WERI-Rb-1 (cell line): ENCODE measurements at regions not wholly inside any gene's neighbourhood (a gene's known extent, or its start where the extent isn't known, plus 50 kb on each side); places are given as distances from the start of the nearest gene placed in this dataset.

Experiments
- DNase-seq: peaks from one replicate; pipeline ENCODE4 v3.0.0-alpha.2; 2020
- H3K27ac ChIP-seq: fragments of 250-450 bp; sonication (Bioruptor Pico); 2 replicates; pipeline ENCODE4 v1.5.1; 2020; ENCODE audit warnings: mild to moderate bottlenecking, moderate library complexity
- H3K27me3 ChIP-seq: fragments of 250-450 bp; sonication (Bioruptor Pico); 2 replicates; pipeline ENCODE4 v1.5.1; 2021; ENCODE audit warnings: mild to moderate bottlenecking, low read depth, moderate library complexity; ENCODE audit not compliant: insufficient read depth, severe bottlenecking
- H3K36me3 ChIP-seq: fragments of 250-450 bp; sonication (Bioruptor Pico); 2 replicates; pipeline ENCODE4 v1.5.1; 2020; ENCODE audit warnings: mild to moderate bottlenecking, moderate library complexity
- H3K4me3 ChIP-seq: 2 replicates; pipeline ENCODE4 v1.5.1; 2011; ENCODE audit warnings: low read depth, mild to moderate bottlenecking, control low read depth, low read length
- H3K9me3 ChIP-seq: fragments of 250-450 bp; sonication (Bioruptor Pico); 2 replicates; pipeline ENCODE4 v1.5.1; 2021; ENCODE audit warnings: mild to moderate bottlenecking, moderate library complexity; ENCODE audit not compliant: severe bottlenecking
- TF ChIP-seq, protein P1 (sequence below): IDR thresholded peaks from 2 replicates; pipeline ENCODE4 v1.5.1; 2011; ENCODE audit warnings: low read depth, mild to moderate bottlenecking, control low read depth, inconsistent platforms, low read length

DNA sequence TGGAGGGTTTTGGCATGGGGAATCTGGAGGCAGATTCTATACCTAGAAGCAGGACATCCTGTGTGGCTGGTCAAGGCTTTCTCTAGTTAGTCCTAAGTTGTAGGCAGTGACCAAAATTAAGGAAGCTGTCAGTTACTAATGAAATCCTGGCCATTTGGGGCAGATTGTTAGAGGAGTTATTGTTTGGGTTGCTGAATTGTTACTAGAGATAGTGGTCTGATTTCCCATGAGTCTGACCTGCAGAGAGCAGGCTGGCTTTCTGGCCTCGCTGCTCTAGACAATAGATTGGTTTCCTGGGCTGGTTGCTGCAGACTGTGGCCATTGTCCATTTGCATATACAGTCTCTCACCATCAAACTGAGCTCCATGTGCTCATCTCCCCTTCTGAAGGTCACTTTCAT is 205.0 kb upstream of the SASH1 start:
- TF ChIP-seq, protein P1, sequence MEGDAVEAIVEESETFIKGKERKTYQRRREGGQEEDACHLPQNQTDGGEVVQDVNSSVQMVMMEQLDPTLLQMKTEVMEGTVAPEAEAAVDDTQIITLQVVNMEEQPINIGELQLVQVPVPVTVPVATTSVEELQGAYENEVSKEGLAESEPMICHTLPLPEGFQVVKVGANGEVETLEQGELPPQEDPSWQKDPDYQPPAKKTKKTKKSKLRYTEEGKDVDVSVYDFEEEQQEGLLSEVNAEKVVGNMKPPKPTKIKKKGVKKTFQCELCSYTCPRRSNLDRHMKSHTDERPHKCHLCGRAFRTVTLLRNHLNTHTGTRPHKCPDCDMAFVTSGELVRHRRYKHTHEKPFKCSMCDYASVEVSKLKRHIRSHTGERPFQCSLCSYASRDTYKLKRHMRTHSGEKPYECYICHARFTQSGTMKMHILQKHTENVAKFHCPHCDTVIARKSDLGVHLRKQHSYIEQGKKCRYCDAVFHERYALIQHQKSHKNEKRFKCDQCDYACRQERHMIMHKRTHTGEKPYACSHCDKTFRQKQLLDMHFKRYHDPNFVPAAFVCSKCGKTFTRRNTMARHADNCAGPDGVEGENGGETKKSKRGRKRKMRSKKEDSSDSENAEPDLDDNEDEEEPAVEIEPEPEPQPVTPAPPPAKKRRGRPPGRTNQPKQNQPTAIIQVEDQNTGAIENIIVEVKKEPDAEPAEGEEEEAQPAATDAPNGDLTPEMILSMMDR, result no peak
- Histone ChIP-seq H3K9me3 (no peaks in the 10 kb centered on the region), H3K4me3 (no peak overlapping the region), H3K27ac (no peak overlapping the region), H3K36me3 (no peaks in the 10 kb centered on the region), H3K27me3 (no peaks in the 10 kb centered on the region)
- DNase-seq, result no peak

DNA sequence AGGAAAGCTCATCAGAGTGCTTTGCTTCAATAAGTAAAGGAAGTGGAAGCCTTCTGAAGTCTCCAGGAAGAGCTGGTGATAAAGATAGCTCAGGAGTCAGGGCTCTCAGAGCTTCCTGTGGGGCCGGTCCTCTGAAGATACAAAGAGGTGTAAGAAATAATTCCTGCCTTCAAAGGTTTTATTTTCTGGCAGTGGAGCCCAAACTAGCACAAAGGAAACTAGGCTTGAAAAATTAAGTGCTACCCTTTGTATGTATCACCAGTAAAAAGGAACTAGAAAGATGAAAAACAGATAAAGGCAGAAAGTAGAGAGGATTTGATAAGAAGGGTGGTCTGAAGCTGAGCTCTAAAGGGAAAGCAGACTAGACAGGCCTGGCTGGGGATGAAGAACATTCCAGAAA is 204.1 kb upstream of the SASH1 start:
- Histone ChIP-seq H3K9me3 (no peaks in the 10 kb centered on the region), H3K27me3 (no peaks in the 10 kb centered on the region), H3K36me3 (no peaks in the 10 kb centered on the region), H3K27ac (no peak overlapping the region), H3K4me3 (no peak overlapping the region)
- TF ChIP-seq, protein P1, result no peak
- no peak for DNase-seq

DNA sequence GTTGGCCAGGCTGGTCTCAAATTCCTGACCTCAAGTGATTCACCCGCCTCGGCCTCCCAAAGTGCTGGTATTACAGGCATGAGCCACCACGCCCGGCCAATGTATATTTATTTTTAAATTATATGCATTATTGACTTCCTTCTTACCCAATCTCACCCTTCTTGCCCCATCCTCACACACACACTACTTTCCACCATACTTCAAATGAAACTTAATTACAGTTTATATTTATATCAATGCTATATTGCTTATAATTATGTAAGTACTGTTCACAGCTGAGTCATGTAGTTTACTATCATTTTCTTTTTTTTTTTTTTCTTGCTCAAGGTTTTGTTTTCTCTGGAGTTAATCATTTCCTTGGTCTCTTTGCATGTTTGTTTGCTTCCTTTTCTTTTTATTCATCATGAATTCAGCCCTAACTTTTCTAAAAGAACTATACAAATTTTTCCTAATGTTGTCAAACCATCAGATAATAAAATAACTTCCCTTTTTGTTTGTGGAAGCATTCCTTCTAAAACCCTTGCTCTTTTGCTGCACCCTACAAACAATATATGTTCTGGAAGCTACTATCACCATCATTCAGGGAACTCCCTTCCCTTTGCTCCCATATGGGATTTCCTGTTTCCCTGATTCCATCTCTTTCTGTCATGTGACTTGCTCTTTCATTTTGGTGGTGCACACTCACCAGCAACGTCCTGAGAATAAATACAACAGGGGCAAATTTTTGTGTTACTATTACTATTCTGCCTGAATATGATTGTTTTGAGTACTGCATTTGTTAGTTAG is 201.7 kb upstream of the SASH1 start:
- H3K27me3 ChIP-seq, result no peaks in the 10 kb centered on the region
- H3K9me3 ChIP-seq, result no peaks in the 10 kb centered on the region
- no peak overlapping the region for H3K27ac ChIP-seq
- no peaks in the 10 kb centered on the region for H3K36me3 ChIP-seq
- no peak for DNase-seq
- TF ChIP-seq, protein P1, result no peak
- no peak overlapping the region for H3K4me3 ChIP-seq

DNA sequence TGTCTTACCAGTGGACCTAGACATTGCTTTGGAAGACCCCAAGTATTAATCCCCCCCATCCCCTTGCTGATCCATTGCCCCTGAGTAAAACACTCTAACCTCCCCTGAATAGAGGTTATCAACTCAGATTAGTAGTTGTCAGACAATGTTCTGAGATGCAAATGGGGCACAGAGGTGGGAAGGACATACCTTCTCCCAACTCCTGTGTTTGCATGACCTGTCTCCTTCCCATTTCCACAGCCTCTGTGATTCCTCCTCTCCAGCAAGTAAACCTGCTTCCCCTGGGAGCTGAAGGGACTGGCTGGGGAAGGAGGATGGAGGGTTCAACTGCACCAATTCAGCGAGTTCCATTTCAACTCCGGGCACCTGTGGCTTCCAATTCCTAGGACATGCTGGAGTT is 199.8 kb upstream of the SASH1 start:
- TF ChIP-seq, protein P1, result no peak

DNA sequence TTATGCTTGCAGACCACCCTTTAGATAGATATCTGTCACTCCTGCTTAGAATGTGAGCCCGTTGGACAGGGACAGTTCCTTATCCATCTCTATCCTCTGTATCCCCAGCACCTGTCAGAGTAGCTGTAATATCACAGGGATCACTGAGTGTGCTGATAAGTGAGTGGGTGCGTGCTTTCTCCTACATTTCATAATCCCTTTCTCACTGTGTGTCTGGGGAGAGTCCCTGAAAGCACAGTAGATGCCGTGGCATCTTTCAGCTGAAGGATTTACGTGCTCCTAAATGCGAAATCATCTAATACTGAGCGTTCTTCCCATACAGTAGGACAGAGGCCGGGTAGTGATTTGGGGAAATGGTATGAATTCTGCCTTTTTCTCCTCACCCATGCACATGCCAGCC is 198.9 kb upstream of the SASH1 start:
- Histone ChIP-seq H3K27me3 (no peaks in the 10 kb centered on the region), H3K4me3 (no peak overlapping the region), H3K36me3 (no peaks in the 10 kb centered on the region), H3K9me3 (no peaks in the 10 kb centered on the region), H3K27ac (no peak overlapping the region)
- no peak for DNase-seq
- TF ChIP-seq, protein P1, result no peak

More for the DNA sequence above, 199.8 kb upstream of the SASH1 start:
- Histone ChIP-seq H3K36me3 (no peaks in the 10 kb centered on the region), H3K9me3 (no peaks in the 10 kb centered on the region), H3K27me3 (no peaks in the 10 kb centered on the region), H3K27ac (no peak overlapping the region), H3K4me3 (no peak overlapping the region)
- DNase-seq, result no peak
